ENCODE measurements at regions not wholly inside any gene's neighbourhood (a gene's known extent, or its start where the extent isn't known, plus 50 kb on each side); places are given as distances from the start of the nearest gene placed in this dataset.

- DNase-seq: no peak
Observed at GRCh38 chr11:109046284-109046992, 375.6 kb upstream of the C11orf87 start.

DNA sequence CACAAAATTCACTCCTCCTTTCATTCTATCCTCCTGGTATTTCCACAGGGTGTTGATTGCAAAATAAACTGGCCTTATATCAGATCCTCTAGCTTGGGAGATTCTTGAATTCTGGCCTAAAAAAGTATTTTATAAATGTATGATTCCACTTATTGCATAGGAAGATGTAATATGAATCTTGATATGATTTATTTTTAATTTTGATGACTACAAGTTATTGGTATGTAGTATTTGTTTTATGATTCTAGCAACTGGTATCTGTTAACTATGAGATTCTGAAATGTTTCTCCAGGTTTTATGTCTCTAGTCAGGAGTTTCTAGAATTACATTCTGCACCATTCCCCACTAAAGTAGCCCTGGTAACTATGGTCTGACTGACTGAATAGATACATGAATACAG is 373.9 kb upstream of the C11orf87 start:
- DNase-seq: no peak

GRCh38 chr11:109051200-109051599 is 370.8 kb upstream of the C11orf87 start:
- DNase-seq: no peak

DNA sequence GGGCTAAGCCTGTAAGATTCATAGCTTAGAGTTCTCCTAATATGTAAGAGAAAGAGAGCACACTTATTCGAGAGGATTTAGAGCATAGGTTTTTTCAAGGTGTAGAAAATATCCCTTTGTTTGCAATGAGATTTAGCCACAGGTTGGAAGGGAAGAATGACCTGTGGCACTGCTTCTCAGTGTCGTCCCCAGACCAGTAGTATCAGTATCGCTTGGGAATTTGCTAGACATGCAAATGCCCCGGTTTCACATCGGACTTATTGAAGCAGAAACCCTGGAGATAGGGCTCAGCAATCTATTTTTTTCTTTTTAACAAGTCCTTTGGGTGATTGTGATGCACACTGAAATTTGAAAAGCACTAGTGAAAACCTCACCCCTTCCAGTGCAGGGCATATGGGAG is 362.6 kb upstream of the C11orf87 start:
- DNase-seq: no peak

GRCh38 chr11:109061394-109061793 is 360.6 kb upstream of the C11orf87 start:
- no peak for DNase-seq

- no peak for DNase-seq
Observed at GRCh38 chr11:109062445-109062844, 359.5 kb upstream of the C11orf87 start.

GRCh38 chr11:109062871-109063270 is 359.1 kb upstream of the C11orf87 start:
- DNase-seq: no peak

GRCh38 chr11:109064618-109065311 is 357.2 kb upstream of the C11orf87 start:
- peak in 1 of 2 donors; percentile 20 for DNase-seq

DNA sequence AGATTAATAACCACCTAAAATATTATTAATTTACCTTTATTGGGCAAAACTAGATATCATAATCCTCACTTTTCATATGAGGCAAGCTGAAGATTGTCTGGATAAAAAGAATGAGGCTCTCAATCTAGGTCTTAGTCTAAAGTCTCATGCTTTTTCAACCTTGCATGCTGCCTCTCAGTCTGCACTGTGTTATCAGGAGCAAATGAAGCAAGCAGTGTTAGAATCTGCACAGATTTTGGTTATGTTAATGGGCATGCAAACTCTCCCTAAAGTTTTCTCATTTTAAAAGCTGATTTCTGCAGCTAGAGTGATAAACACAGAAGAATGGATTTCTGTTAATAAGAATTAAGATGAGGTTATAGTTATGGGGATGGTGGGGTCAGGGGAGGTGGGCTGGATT is 350.7 kb upstream of the C11orf87 start:
- no peak for DNase-seq

- no peak for DNase-seq
Observed at GRCh38 chr11:109071712-109072524, 350.1 kb upstream of the C11orf87 start.

GRCh38 chr11:109073032-109073822 is 348.8 kb upstream of the C11orf87 start:
- no peak for DNase-seq

- no peak for DNase-seq
Observed at GRCh38 chr11:109075976-109076375, 346.0 kb upstream of the C11orf87 start.

- DNase-seq: no peak
Observed at GRCh38 chr11:109076870-109077269, 345.1 kb upstream of the C11orf87 start.

DNA sequence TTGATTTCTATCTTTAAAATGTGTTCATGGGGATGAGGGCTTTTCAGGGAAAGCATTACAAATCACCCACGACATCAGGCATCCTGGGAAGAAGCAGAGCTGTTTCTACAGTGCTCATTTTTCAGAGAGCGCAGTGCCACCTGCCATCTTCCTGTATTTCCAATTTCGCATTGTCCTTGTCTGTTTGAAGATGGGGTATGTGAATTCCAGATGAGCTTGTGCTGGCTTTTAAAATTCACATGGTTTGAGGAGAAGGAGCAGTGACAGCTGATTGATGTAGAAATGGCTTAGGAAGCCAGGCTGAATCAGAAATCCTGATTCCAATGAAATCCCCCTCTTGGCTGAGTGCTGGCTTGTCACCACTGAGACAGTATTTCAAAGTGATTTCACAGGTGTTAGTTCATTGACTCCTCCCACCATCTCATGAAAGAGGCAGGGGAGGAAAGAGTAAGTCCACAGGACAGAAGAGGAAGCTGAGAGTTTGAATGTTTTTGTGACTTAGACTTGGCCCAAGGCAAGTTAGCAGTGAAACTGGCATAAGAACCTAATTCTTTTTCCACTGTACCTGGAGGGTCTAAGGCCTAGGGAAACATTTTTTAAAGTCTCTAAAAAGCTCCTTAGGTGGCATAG is 344.6 kb upstream of the C11orf87 start:
- DNase-seq: no peak

GRCh38 chr11:109085708-109086373 is 336.1 kb upstream of the C11orf87 start:
- DNase-seq: no peak

DNA sequence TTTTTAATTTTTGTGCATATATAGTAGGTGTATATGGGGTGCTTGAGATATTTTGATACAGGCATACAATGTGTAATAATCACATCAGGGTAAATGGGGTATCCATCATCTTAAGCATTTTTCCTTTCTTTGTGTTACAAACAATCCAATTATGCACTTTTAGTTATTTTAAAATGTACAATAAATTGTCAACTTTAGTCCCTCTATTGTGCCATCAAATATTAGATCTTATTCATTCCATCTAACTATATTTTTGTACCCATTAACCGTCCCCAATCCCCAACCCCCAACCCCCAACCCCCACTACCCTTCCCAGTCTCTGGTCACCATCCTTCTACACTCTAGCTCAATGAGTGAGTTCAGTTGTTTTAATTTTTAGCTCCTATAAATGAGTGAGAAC is 335.1 kb upstream of the C11orf87 start:
- DNase-seq: no peak

- DNase-seq: no peak
Observed at GRCh38 chr11:109088086-109088485, 333.9 kb upstream of the C11orf87 start.

DNA sequence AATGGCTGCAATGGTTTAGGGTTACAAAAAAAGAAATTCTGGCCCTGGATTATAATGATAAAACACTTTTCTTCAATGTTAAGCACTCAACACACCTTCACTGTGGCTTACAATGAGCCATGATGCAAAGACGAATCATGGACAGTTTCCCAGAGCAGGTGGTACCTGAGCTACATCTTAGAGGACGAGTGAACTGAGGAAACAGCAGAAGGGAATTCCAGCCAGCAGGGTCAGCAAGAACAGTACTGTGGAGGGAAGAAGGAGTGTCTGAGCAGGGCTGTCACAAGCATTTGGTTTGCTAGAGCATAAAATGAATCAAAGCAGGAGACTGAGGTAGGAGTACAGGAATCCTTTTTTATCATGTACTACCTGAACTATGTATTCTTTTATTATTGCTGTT is 332.8 kb upstream of the C11orf87 start:
- no peak for DNase-seq

DNA sequence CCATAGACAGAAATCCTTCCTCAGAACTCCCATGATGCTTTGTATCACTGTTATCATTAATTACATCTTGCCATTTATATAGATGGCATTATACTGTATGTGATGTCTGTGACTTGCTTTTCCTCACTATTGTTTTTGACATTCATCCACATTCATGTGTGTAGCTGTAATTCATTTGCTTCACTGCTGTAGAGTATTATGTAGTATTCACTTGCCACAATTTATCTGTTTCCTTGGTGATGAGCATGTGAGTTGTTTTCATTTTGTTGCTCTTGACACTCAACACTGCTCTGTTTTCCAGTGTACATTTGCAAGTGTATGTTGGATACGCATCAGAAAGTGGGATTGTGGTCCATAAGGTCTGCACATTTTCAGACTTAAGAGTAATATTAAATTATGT is 328.6 kb upstream of the C11orf87 start:
- no peak for DNase-seq

GRCh38 chr11:109096266-109096665 is 325.7 kb upstream of the C11orf87 start:
- DNase-seq: no peak

GRCh38 chr11:109106151-109106906 is 315.7 kb upstream of the C11orf87 start:
- DNase-seq: no peak

Measured in CD4-positive, alpha-beta T cell treated with Interleukin-1 beta for 1 hour (primary cell).